Uterus (tissue), 3 donors: ENCODE measurements at regions not wholly inside any gene's neighbourhood (a gene's known extent, or its start where the extent isn't known, plus 50 kb on each side); places are given as distances from the start of the nearest gene placed in this dataset.

Source experiments
- DNase-seq, 2 donors: peaks; one replicate each; pipeline ENCODE4 v3.0.0-alpha.2; 2019 to 2020
- H3K27ac ChIP-seq, 2 donors: fragments of 200-600 bp; sonication (generic); 1 replicate in 1 of 2; 2 replicates in 1 of 2; pipeline ENCODE4 v1.5.1; 2016 to 2018
- H3K27me3 ChIP-seq, 2 donors: fragments of 200-600 bp; sonication (generic); one replicate each; pipeline ENCODE4 v1.5.1; 2018 to 2019; ENCODE audit warnings: control low read depth in 1 of 2
- H3K36me3 ChIP-seq, 2 donors: fragments of 200-600 bp; sonication (generic); one replicate each; pipeline ENCODE4 v1.5.1; 2019; ENCODE audit warnings: control low read depth in 1 of 2
- H3K4me1 ChIP-seq, 2 donors: fragments of 200-600 bp; sonication (generic); one replicate each; pipeline ENCODE4 v1.5.1; 2018 to 2019; ENCODE audit warnings: control low read depth in 1 of 2
- H3K4me3 ChIP-seq, 2 donors: fragments of 200-600 bp; sonication (generic); 1 replicate in 1 of 2; 2 replicates in 1 of 2; pipeline ENCODE4 v1.5.1; 2018 to 2019; ENCODE audit warnings: mild to moderate bottlenecking in 1 of 2
- H3K9me3 ChIP-seq, 2 donors: fragments of 200-600 bp; sonication (generic); one replicate each; pipeline ENCODE4 v1.5.1; 2019; ENCODE audit warnings: control low read depth in 1 of 2
- CTCF ChIP-seq, 4 experiments: fragments of 200-600 bp in 2 of 4; fragments of 450-650 bp in 2 of 4; sonication (generic) in 2 of 4; IDR thresholded peaks; one replicate each; pipeline ENCODE4 v1.5.1; 2016 to 2019; ENCODE audit warnings: antibody characterized with exemption in 4 of 4, mild to moderate bottlenecking in 2 of 4, moderate library complexity in 1 of 4
- POLR2A ChIP-seq, 2 donors: fragments of 450-650 bp; IDR thresholded peaks; one replicate each; pipeline ENCODE4 v1.6.1; 2016; ENCODE audit warnings: antibody characterized with exemption in 2 of 2, mild to moderate bottlenecking in 1 of 2, moderate library complexity in 1 of 2
- intact Hi-C: fragments of 100-400 bp; cut with DNase I; formaldehyde crosslinking; loops from one replicate; pipeline ENCODE4 v1.15.1; 2023; ENCODE audit warnings: low total_unique reads
- donor health status: DM: yes; HTN: yes; CAD: no.

DNA sequence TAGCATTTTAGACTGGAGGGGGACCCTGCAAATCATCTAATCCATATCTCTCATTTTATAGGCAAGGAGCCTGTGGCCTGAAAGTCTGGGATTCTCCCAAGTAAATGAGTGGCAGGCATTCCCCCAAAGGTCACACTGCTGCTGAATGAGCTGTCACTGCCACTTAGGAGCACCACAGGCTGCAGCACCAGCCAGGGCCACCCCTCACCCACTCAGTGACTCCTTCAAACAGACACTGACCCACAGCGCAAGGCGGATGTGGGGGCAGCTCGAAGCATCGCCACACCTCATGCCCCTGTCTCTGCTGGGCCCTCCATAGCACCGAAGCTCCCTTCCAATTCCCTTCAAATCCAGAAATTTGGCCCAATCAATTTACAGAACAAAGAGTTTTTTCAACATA, 119.9 kb upstream of the ARID1B start:
- TF ChIP-seq CTCF (IDR thresholded peaks at IDR 0.05) (no peak), POLR2A (IDR thresholded peaks at IDR 0.05) (no peak)
- no peak overlapping the region for H3K4me3 ChIP-seq
- no peaks in the 10 kb centered on the region for H3K36me3 ChIP-seq
- H3K9me3 ChIP-seq = no peaks in the 10 kb centered on the region
- H3K27me3 ChIP-seq = no peaks in the 10 kb centered on the region
- intact Hi-C loops = no loop called here
- H3K4me1 ChIP-seq = no peaks in the 10 kb centered on the region
- no peak for DNase-seq
- no peak overlapping the region for H3K27ac ChIP-seq

DNA sequence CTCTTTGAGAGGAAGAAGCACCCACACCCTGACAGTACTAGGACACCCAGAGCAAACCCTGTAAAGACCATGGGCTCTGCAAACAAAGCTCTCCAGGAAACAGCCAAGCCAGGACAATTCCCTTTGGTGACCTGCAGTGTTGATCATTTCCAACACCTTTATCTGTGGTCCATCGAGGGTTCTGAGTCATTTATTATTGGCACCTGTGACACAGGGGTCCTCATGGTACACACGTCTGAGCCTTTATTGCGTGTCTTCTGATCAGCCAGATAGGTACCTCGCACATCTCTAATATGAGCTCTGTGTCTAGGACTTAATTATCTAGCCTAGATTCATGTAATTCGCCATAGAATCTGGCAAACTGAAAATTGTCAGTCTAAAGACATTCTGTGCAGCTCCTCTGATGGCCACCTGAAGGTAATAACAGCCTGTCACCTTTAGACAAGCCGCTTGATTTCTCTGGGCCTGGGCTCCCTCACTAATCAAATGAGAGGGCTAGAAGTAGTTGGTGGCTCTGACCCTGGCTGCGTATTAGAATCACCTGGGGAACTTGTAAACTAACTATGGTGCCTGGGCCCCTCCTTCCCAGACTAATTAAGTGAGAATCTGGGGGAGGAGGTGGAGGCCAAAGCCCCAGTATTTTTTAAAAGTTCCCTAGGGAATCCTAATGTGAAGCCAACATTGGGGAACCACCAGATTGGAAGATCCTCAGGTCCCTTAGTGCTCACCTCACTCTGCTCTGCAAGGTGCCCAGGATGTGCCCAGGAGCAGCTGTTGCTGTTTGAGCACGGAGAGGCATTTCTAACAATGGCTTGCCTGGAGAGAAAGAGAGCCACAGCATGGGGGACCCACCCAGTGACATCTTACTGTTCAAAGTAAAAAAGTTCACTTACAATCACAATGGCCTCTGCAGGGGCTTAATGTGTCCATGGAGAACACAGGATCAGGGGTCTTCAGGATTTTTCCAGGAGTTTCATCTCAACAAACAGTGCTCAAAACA, 122.0 kb upstream of the ARID1B start:
- Histone ChIP-seq H3K27me3 (no peaks in the 10 kb centered on the region), H3K36me3 (no peaks in the 10 kb centered on the region), H3K4me1 (no peaks in the 10 kb centered on the region), H3K9me3 (no peaks in the 10 kb centered on the region), H3K27ac (no peak overlapping the region), H3K4me3 (no peak overlapping the region)
- TF ChIP-seq POLR2A (IDR thresholded peaks at IDR 0.05) = no peak
- DNase-seq = no peak
- intact Hi-C loops = no loop called here

- Histone ChIP-seq H3K4me3 (no peak overlapping the region), H3K4me1 (no peaks in the 10 kb centered on the region), H3K9me3 (no peaks in the 10 kb centered on the region), H3K36me3 (no peaks in the 10 kb centered on the region), H3K27ac (no peak overlapping the region), H3K27me3 (no peaks in the 10 kb centered on the region)
- intact Hi-C loops = no loop called here
- no peak for DNase-seq
- TF ChIP-seq POLR2A (IDR thresholded peaks at IDR 0.05) (no peak), CTCF (IDR thresholded peaks at IDR 0.05) (no peak)
Observed at GRCh38 chr6:156652231-156652750, 124.9 kb upstream of the ARID1B start.

DNA sequence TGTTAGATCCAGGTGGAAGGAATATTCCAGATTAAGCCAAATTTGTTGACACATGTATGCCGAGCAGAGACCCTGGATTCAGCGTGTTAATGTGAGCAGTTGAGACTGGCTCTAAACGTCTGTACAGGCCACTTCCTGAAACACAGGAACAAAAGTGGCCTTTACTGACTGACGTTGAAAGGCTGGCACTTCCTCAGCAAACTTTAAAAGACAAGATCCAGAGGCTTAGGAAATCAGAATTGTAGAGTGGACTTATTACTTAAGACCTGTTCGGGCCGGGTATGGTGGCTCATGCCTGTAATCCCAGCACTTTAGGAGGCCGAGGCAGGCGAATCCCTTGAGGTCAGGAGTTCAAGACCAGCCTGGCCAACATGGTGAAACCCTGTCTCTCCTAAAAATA, 125.7 kb upstream of the ARID1B start:
- no peak overlapping the region for H3K27ac ChIP-seq
- H3K4me1 ChIP-seq = no peaks in the 10 kb centered on the region
- no peaks in the 10 kb centered on the region for H3K36me3 ChIP-seq
- TF ChIP-seq POLR2A (IDR thresholded peaks at IDR 0.05) (no peak), CTCF (IDR thresholded peaks at IDR 0.05) (no peak)
- H3K9me3 ChIP-seq = no peaks in the 10 kb centered on the region
- H3K4me3 ChIP-seq = no peak overlapping the region
- DNase-seq = no peak
- intact Hi-C loops = no loop called here
- H3K27me3 ChIP-seq = no peaks in the 10 kb centered on the region

GRCh38 chr6:156650896-156651390, 126.2 kb upstream of the ARID1B start:
- Histone ChIP-seq H3K4me3 (no peak overlapping the region), H3K27me3 (no peaks in the 10 kb centered on the region), H3K9me3 (no peaks in the 10 kb centered on the region), H3K36me3 (no peaks in the 10 kb centered on the region), H3K27ac (no peak overlapping the region), H3K4me1 (no peaks in the 10 kb centered on the region)
- no peak for DNase-seq
- intact Hi-C loops = no loop called here
- TF ChIP-seq POLR2A (IDR thresholded peaks at IDR 0.05) (no peak), CTCF (IDR thresholded peaks at IDR 0.05) (no peak)
